GM12875 (cell line): ENCODE measurements at regions not wholly inside any gene's neighbourhood (a gene's known extent, or its start where the extent isn't known, plus 50 kb on each side); places are given as distances from the start of the nearest gene placed in this dataset.

Experiments used
- H3K4me3 ChIP-seq: one replicate; pipeline ENCODE4 v1.5.1; 2011; ENCODE audit warnings: low read depth, low read length, control low read depth
- CTCF ChIP-seq: IDR thresholded peaks from 2 replicates; pipeline ENCODE4 v1.5.1; 2011; ENCODE audit warnings: low read depth, mild to moderate bottlenecking, control low read depth, inconsistent platforms, low read length, moderate library complexity, borderline replicate concordance; ENCODE audit not compliant: insufficient read depth

GRCh38 chr7:142348921-142349405 lies 91.1 kb upstream of the PRSS58 start:
- TF ChIP-seq CTCF: no peak
- no peak overlapping the region for H3K4me3 ChIP-seq

GRCh38 chr7:142348100-142348499 lies 90.2 kb upstream of the PRSS58 start:
- no peak overlapping the region for H3K4me3 ChIP-seq
- no peak for TF ChIP-seq CTCF

GRCh38 chr7:142347091-142347490 lies 89.2 kb upstream of the PRSS58 start:
- H3K4me3 ChIP-seq: no peak overlapping the region
- no peak for TF ChIP-seq CTCF

- H3K4me3 ChIP-seq: no peak overlapping the region
- no peak for TF ChIP-seq CTCF
Measured at GRCh38 chr7:142345811-142346210, 88.0 kb upstream of the PRSS58 start.

GRCh38 chr7:142338633-142339501 lies 81.0 kb upstream of the PRSS58 start:
- H3K4me3 ChIP-seq: no peak overlapping the region
- TF ChIP-seq CTCF: 0 out of 2 replicates have a peak, but pooled peaks have one; percentile 19

GRCh38 chr7:142337054-142338001 lies 79.5 kb upstream of the PRSS58 start:
- H3K4me3 ChIP-seq: no peak overlapping the region
- no peak for TF ChIP-seq CTCF
